ENCODE measurements at regions not wholly inside any gene's neighbourhood (a gene's known extent, or its start where the extent isn't known, plus 50 kb on each side); places are given as distances from the start of the nearest gene placed in this dataset.

DNA sequence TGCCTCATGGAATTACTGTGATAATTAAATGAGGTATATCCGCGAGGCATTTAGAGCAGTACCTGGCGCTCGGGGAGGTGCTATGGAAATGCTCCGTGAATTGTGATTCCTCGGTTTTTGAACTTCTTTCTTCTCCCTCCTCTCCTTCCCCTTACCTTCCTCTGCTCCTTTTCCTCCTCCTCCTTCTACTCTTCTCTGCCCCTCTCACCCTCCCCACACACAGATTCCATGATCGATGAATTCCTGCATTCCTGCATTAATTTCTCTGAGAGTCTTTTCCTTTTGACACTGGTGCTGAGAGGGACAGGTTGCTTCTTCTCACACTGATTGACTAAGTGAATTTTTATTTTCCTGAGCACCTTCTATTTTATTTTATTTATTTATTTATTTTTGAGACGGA lies 101.2 kb upstream of the RGMA start:
- TF ChIP-seq EZH2phosphoT487 (IDR thresholded peaks at IDR 0.05; ENCODE audit: borderline replicate concordance), result no peak
- TF ChIP-seq, protein P1, sequence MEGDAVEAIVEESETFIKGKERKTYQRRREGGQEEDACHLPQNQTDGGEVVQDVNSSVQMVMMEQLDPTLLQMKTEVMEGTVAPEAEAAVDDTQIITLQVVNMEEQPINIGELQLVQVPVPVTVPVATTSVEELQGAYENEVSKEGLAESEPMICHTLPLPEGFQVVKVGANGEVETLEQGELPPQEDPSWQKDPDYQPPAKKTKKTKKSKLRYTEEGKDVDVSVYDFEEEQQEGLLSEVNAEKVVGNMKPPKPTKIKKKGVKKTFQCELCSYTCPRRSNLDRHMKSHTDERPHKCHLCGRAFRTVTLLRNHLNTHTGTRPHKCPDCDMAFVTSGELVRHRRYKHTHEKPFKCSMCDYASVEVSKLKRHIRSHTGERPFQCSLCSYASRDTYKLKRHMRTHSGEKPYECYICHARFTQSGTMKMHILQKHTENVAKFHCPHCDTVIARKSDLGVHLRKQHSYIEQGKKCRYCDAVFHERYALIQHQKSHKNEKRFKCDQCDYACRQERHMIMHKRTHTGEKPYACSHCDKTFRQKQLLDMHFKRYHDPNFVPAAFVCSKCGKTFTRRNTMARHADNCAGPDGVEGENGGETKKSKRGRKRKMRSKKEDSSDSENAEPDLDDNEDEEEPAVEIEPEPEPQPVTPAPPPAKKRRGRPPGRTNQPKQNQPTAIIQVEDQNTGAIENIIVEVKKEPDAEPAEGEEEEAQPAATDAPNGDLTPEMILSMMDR (conservative IDR thresholded peaks at IDR 0.05; ENCODE audit: low read length), result no peak

All from Loucy (cell line).